ENCODE measurements at regions not wholly inside any gene's neighbourhood (a gene's known extent, or its start where the extent isn't known, plus 50 kb on each side); places are given as distances from the start of the nearest gene placed in this dataset.

DNA sequence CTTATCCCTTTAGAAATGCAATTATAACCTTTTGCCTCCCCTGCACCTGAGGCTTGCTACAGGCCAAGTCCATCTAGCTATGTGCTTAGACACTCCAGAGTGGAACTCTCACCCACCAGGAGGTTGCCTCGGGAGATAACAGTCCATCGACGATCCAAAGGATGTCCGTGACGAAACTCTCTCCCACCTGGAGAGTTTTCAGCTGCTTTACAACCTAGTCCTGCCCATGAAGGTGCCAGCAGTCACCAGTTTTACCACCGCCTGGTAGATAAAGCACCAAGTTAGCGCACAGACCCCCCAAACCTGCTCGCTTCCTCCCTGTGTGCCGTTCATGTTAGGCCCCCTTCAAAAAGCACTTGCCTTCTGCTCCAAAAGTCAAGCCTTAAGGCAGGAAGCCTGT, 53.1 kb upstream of the SHISAL1 start:
- no peak for ATAC-seq

DNA sequence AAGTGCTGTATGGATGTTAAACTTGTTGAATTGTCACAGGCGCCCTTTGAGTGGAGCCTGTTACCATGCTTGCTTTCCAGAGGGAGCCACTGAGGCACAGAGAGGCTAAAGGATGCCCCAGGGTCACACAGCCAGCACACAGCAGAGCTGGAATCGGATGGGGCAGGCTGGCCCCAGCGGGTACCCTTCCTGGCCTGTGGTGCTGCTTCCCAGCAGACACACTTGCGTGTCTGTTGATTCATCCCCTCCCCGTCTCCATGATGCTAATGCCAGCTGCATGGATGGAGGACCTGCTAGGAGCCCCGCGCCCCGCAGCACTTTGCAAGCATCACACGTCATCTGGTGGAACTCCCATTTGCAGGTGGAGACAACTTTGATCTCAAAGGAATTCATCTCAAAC, 52.4 kb upstream of the SHISAL1 start:
- TF ChIP-seq POLR2AphosphoS5 (IDR thresholded peaks at IDR 0.05) (no peak), POLR2A (IDR thresholded peaks at IDR 0.05) (no peak)
- TF ChIP-seq, protein P1, sequence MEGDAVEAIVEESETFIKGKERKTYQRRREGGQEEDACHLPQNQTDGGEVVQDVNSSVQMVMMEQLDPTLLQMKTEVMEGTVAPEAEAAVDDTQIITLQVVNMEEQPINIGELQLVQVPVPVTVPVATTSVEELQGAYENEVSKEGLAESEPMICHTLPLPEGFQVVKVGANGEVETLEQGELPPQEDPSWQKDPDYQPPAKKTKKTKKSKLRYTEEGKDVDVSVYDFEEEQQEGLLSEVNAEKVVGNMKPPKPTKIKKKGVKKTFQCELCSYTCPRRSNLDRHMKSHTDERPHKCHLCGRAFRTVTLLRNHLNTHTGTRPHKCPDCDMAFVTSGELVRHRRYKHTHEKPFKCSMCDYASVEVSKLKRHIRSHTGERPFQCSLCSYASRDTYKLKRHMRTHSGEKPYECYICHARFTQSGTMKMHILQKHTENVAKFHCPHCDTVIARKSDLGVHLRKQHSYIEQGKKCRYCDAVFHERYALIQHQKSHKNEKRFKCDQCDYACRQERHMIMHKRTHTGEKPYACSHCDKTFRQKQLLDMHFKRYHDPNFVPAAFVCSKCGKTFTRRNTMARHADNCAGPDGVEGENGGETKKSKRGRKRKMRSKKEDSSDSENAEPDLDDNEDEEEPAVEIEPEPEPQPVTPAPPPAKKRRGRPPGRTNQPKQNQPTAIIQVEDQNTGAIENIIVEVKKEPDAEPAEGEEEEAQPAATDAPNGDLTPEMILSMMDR (IDR thresholded peaks at IDR 0.05), result no peak
- Histone ChIP-seq H3K4me3 (no peak overlapping the region), H3K36me3 (no peaks in the 10 kb centered on the region), H3K4me1 (peaks cover 0 to 43% (median 24%) of the 10 kb centered on the region in 3 donors), H3K27ac (no peak overlapping the region), H3K9me3 (no peaks in the 10 kb centered on the region), H3K27me3 (no peaks in the 10 kb centered on the region)
- no peak for ATAC-seq
- WGBS, 2 donors (ENCODE audit: low coverage in 1 of 2), result 90% methylated on average over 1 of the region's 9 CpGs; no CpG with 5 or more reads in 1 of the 2 donors

More for the DNA sequence above, 53.1 kb upstream of the SHISAL1 start:
- Histone ChIP-seq H3K36me3 (no peaks in the 10 kb centered on the region), H3K4me1 (peaks cover 0 to 37% (median 21%) of the 10 kb centered on the region in 3 donors), H3K27me3 (no peaks in the 10 kb centered on the region), H3K27ac (no peak overlapping the region), H3K4me3 (no peak overlapping the region), H3K9me3 (no peaks in the 10 kb centered on the region)
- TF ChIP-seq EP300 (IDR thresholded peaks at IDR 0.05), result no peak
- TF ChIP-seq, protein P1 (IDR thresholded peaks at IDR 0.05), result no peak
- TF ChIP-seq POLR2AphosphoS5 (IDR thresholded peaks at IDR 0.05), result no peak
- no peak for TF ChIP-seq POLR2A (IDR thresholded peaks at IDR 0.05)
- 81 to 92% methylated on average over 2 to 4 of the region's 9 CpGs for WGBS, 2 donors (ENCODE audit: low coverage in 1 of 2)

DNA sequence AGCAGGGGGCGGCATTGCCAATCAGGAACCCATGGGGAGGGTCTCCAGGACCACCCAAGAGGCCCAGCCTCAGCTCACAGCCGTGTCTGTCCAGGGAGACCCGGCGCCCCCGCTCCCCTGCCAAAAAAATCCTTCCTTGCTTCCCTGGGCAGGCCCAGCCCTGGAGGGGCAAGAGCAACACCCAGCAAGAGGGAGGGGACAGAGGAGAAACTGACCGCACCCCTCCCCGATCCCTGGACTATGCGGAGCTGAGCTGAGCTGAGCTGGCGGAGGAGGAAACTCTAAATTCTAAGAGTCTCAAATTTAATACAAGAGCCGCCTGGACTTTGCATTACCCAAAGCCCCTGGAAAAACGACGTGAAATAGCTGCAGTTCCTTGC, 52.0 kb upstream of the SHISAL1 start:
- no peak for ATAC-seq
- no peaks in the 10 kb centered on the region for H3K9me3 ChIP-seq
- H3K27ac ChIP-seq, result peak overlapping the region in 3 of 4 donors; percentile 69 to 90 (median 80)
- 67 to 80% methylated on average over 3 to 5 of the region's 12 CpGs for whole genome bisulfite sequencing, 2 donors (ENCODE audit: low coverage in 1 of 2)
- H3K27me3 ChIP-seq, result no peaks in the 10 kb centered on the region
- no peak overlapping the region for H3K4me3 ChIP-seq
- TF ChIP-seq, protein P1 (IDR thresholded peaks at IDR 0.05), result no peak
- TF ChIP-seq EP300 (IDR thresholded peaks at IDR 0.05) (no peak), POLR2AphosphoS5 (IDR thresholded peaks at IDR 0.05) (no peak), POLR2A (IDR thresholded peaks at IDR 0.05) (no peak)
- H3K36me3 ChIP-seq, result no peaks in the 10 kb centered on the region
- peaks cover 0 to 47% (median 27%) of the 10 kb centered on the region in 3 donors for H3K4me1 ChIP-seq

DNA sequence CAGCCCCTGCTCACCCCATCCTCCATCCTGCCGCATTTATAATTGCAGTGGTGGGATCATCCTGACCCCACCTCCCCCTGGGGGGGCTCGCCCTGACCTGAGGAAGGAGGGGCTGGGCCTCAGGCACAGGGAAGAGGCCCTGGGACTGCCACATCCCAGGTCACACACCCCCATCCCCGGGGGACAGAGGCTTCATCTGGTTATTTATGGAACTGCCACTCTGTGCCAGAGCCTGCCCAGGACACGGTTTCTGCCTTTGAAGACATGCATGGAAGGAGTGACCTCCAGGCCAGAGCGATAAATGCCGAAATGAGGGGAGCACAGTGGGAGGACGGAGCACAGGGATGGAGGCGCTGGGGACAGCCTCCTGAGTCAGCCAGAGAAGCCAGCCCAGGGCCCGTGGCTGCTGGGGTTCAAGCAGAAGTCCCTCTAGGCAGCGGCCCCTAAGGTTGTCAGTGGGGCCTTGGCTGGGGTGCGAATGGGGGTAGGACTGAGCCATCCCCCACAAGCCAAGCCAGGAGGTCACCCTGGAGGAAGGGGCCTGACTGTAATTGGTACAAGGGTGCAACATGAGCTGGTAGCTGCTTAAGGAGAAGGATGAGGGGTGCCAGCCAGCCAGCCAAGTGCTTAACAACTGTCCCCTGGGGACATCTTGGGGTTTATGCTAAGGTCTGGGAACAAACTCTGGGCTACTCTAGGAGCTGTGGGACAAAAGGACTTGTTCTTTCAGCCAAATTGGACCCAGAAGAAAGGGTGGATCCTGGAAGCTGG, 51.4 kb upstream of the SHISAL1 start:
- peaks cover 0 to 53% (median 27%) of the 10 kb centered on the region in 3 donors for H3K4me1 ChIP-seq

More for the DNA sequence above, 51.4 kb upstream of the SHISAL1 start:
- H3K27me3 ChIP-seq, result no peaks in the 10 kb centered on the region
- H3K36me3 ChIP-seq, result no peaks in the 10 kb centered on the region
- no peak for ATAC-seq
- H3K4me3 ChIP-seq, result no peak overlapping the region
- peak overlapping the region in 3 of 4 donors; percentile 69 to 90 (median 80) for H3K27ac ChIP-seq
- H3K9me3 ChIP-seq, result no peaks in the 10 kb centered on the region
- TF ChIP-seq POLR2A (IDR thresholded peaks at IDR 0.05) (no peak), EP300 (IDR thresholded peaks at IDR 0.05) (no peak), POLR2AphosphoS5 (IDR thresholded peaks at IDR 0.05) (no peak)
- TF ChIP-seq, protein P1 (IDR thresholded peaks at IDR 0.05), result no peak
- WGBS, 2 donors (ENCODE audit: low coverage in 1 of 2), result 33 to 62% methylated on average over 1 to 3 of the region's 11 CpGs

Measured in gastroesophageal sphincter (tissue), 4 donors.